Panc1 (cell line): ENCODE measurements at regions not wholly inside any gene's neighbourhood (a gene's known extent, or its start where the extent isn't known, plus 50 kb on each side); places are given as distances from the start of the nearest gene placed in this dataset.

Experiments
- ATAC-seq: fragments of 200-7000 bp; cut with Tn5 transposase; 2 replicates; pipeline ENCODE4 v1.9.1; 2020; ENCODE audit warnings: mild to moderate bottlenecking, moderate library complexity
- BruUV-seq: library from RNA; stranded (reverse); fragments of 400-500 nt; replicated peaks from 2 replicates; lab custom pipeline; 2021; lab: Mats Ljungman, UMichigan
- CTCF ChIA-PET: fragments of 300-600 bp; sonication (Branson Sonifier 250); formaldehyde crosslinking; loops from one replicate; lab custom pipeline; 2022; ENCODE audit warnings: antibody characterized with exemption; lab: Charles Lee
- POLR2A ChIA-PET: fragments of 300-600 bp; sonication (Branson Sonifier 250); formaldehyde crosslinking; loops from one replicate; lab custom pipeline; 2022; ENCODE audit warnings: antibody characterized with exemption; lab: Charles Lee
- DNase-seq: peaks from one replicate; pipeline ENCODE4 v3.0.0-alpha.2; 2010; ENCODE audit warnings: low read depth, low spot score
- H3K27ac ChIP-seq: 2 replicates; pipeline ENCODE4 v1.5.1; 2011; ENCODE audit warnings: mild to moderate bottlenecking, low read length, inconsistent platforms
- H3K27me3 ChIP-seq: fragments of 200-500 bp; sonication (Bioruptor generic); 2 replicates; pipeline ENCODE4 v1.6.0; 2014; ENCODE audit warnings: low read length, inconsistent platforms; ENCODE audit not compliant: control insufficient read depth, insufficient read depth
- H3K36me3 ChIP-seq: fragments of 200-500 bp; sonication (Bioruptor generic); 2 replicates; pipeline ENCODE4 v1.5.1; 2014; ENCODE audit warnings: inconsistent platforms, mild to moderate bottlenecking, low read length, moderate library complexity; ENCODE audit not compliant: control insufficient read depth, insufficient read depth
- H3K4me1 ChIP-seq: 2 replicates; pipeline ENCODE4 v1.5.1; 2011; ENCODE audit warnings: inconsistent platforms, mild to moderate bottlenecking, low read length, moderate library complexity; ENCODE audit not compliant: control insufficient read depth, insufficient read depth
- H3K4me3 ChIP-seq, 2 experiments: 2 replicates each; pipeline ENCODE4 v1.5.1; 2011 to 2012; ENCODE audit warnings: low read depth in 2 of 2, low read length in 2 of 2, mild to moderate bottlenecking in 2 of 2, inconsistent platforms in 1 of 2, moderate library complexity in 1 of 2
- H3K9me3 ChIP-seq: fragments of 200-500 bp; sonication (Bioruptor generic); 2 replicates; pipeline ENCODE4 v1.5.1; 2014; ENCODE audit warnings: low read depth, mild to moderate bottlenecking, inconsistent platforms, low read length, moderate library complexity; ENCODE audit not compliant: control insufficient read depth, insufficient read depth
- CTCF ChIP-seq: fragments of 450-650 bp; IDR thresholded peaks from 2 replicates; pipeline ENCODE4 v1.5.1; 2017; ENCODE audit warnings: mild to moderate bottlenecking
- POLR2AphosphoS5 ChIP-seq: IDR thresholded peaks from 2 replicates; pipeline ENCODE4 v1.6.1; 2012; ENCODE audit warnings: mild to moderate bottlenecking, low read depth, low read length, moderate library complexity
- REST ChIP-seq, 2 experiments: IDR thresholded peaks; 2 replicates each; pipeline ENCODE4 v1.6.1; 2011 to 2012; ENCODE audit warnings: low read depth in 2 of 2, control low read depth in 1 of 2, low read length in 1 of 2, mild to moderate bottlenecking in 1 of 2, moderate library complexity in 1 of 2; ENCODE audit not compliant: insufficient read depth in 1 of 2
- SIN3A ChIP-seq: IDR thresholded peaks from 2 replicates; pipeline ENCODE4 v1.6.1; 2012; ENCODE audit warnings: low read depth, mild to moderate bottlenecking, low read length, moderate library complexity, borderline replicate concordance; ENCODE audit not compliant: insufficient read depth
- TCF7L2 ChIP-seq: IDR thresholded peaks from 2 replicates; pipeline ENCODE4 v1.6.1; 2011; ENCODE audit warnings: mild to moderate bottlenecking, low read depth, low read length, inconsistent platforms
- in situ Hi-C: cut with HindIII; loops from 2 replicates; pipeline ENCODE4 v1.10.0; 2016; ENCODE audit warnings: low sequenced_read_pairs, low pct_unique_long_range_greater_than_20kb
- intact Hi-C: fragments of 100-400 bp; cut with micrococcal nuclease; formaldehyde crosslinking; loops from one replicate; pipeline ENCODE4 v1.10.0; 2022; ENCODE audit not compliant: unreplicated experiment

- Histone ChIP-seq H3K27ac (no peak overlapping the region), H3K4me3 (no peak overlapping the region), H3K9me3 (no peaks in the 10 kb centered on the region), H3K27me3 (no peaks in the 10 kb centered on the region), H3K36me3 (no peaks in the 10 kb centered on the region), H3K4me1 (no peaks in the 10 kb centered on the region)
- DNase-seq (no peak), ATAC-seq (no peak)
- CTCF ChIA-PET, result no interaction called here
- POLR2A ChIA-PET, result no interaction called here
- in situ Hi-C loops, result no loop called here
- intact Hi-C loops, result no loop called here
- BruUV-seq, result no TSS peak
- TF ChIP-seq SIN3A, result no peak
- no peak for TF ChIP-seq POLR2AphosphoS5
- no peak for TF ChIP-seq TCF7L2
- TF ChIP-seq CTCF, result no peak
- TF ChIP-seq REST (IDR thresholded peaks at IDR 0.05; ENCODE audit: insufficient read depth in 1 of 2, low read depth in 2 of 2, low read length in 1 of 2), result no peak
Measured at GRCh38 chr4:104063341-104063740, 343.6 kb upstream of the TACR3 start.

GRCh38 chr4:104044369-104044768 lies 324.6 kb upstream of the TACR3 start:
- Histone ChIP-seq H3K4me1 (no peaks in the 10 kb centered on the region), H3K27ac (no peak overlapping the region), H3K4me3 (no peak overlapping the region), H3K36me3 (no peaks in the 10 kb centered on the region), H3K27me3 (no peaks in the 10 kb centered on the region), H3K9me3 (no peaks in the 10 kb centered on the region)
- ChIA-PET POLR2A (no interaction called here), CTCF (no interaction called here)
- no peak for TF ChIP-seq POLR2AphosphoS5
- intact Hi-C loops (no loop called here), in situ Hi-C loops (no loop called here)
- ATAC-seq (no peak), DNase-seq (no peak)
- BruUV-seq, result no TSS peak

- ATAC-seq (no peak), DNase-seq (no peak)
- intact Hi-C loops, result no loop called here
- Histone ChIP-seq H3K4me1 (no peaks in the 10 kb centered on the region), H3K9me3 (no peaks in the 10 kb centered on the region), H3K27me3 (no peaks in the 10 kb centered on the region), H3K27ac (no peak overlapping the region), H3K36me3 (no peaks in the 10 kb centered on the region), H3K4me3 (no peak overlapping the region)
- POLR2A ChIA-PET, result no interaction called here
- CTCF ChIA-PET, result no interaction called here
- no TSS peak for BruUV-seq
- in situ Hi-C loops, result no loop called here
- no peak for TF ChIP-seq REST (IDR thresholded peaks at IDR 0.05; ENCODE audit: insufficient read depth in 1 of 2, low read depth in 2 of 2, low read length in 1 of 2)
- no peak for TF ChIP-seq TCF7L2
- TF ChIP-seq SIN3A, result no peak
- no peak for TF ChIP-seq CTCF
Measured at GRCh38 chr4:104032896-104033295, 313.1 kb upstream of the TACR3 start.
